RWPE2 (cell line): ENCODE measurements at regions not wholly inside any gene's neighbourhood (a gene's known extent, or its start where the extent isn't known, plus 50 kb on each side); places are given as distances from the start of the nearest gene placed in this dataset.
A peak's percentile ranks its signal among the peaks of the same experiment; 100 is the strongest.

Source experiments
- ATAC-seq: fragments of 200-7000 bp; cut with Tn5 transposase; 3 replicates; pipeline ENCODE4 v1.9.1; 2021; ENCODE audit warnings: low read depth
- DNase-seq: peaks from one replicate; pipeline ENCODE4 v3.0.0-alpha.2; 2020; ENCODE audit warnings: low spot score
- H3K27ac ChIP-seq: fragments of 450-650 bp; 2 replicates; pipeline ENCODE4 v1.5.1; 2017; ENCODE audit warnings: mild to moderate bottlenecking; ENCODE audit not compliant: poor library complexity, severe bottlenecking
- H3K27me3 ChIP-seq: fragments of 250-450 bp; sonication (Bioruptor Pico); 2 replicates; pipeline ENCODE4 v1.5.1; 2021; ENCODE audit warnings: mild to moderate bottlenecking, moderate library complexity; ENCODE audit not compliant: insufficient read depth, poor library complexity, severe bottlenecking
- H3K36me3 ChIP-seq: fragments of 250-450 bp; sonication (Bioruptor Pico); 2 replicates; pipeline ENCODE4 v1.5.1; 2020; ENCODE audit warnings: low read depth, mild to moderate bottlenecking, moderate library complexity
- H3K4me1 ChIP-seq: fragments of 250-450 bp; sonication (Bioruptor Pico); 2 replicates; pipeline ENCODE4 v1.5.1; 2021; ENCODE audit warnings: mild to moderate bottlenecking, moderate library complexity; ENCODE audit not compliant: insufficient read depth, poor library complexity, severe bottlenecking
- H3K4me3 ChIP-seq: fragments of 250-450 bp; sonication (Bioruptor Pico); 2 replicates; pipeline ENCODE4 v1.5.1; 2021; ENCODE audit warnings: mild to moderate bottlenecking, moderate library complexity; ENCODE audit not compliant: severe bottlenecking
- H3K9me3 ChIP-seq: fragments of 250-450 bp; sonication (Bioruptor Pico); 2 replicates; pipeline ENCODE4 v1.5.1; 2021; ENCODE audit warnings: mild to moderate bottlenecking, moderate library complexity; ENCODE audit not compliant: severe bottlenecking
- TF ChIP-seq, protein P1 (sequence below): fragments of 450-650 bp; IDR thresholded peaks from one replicate; pipeline ENCODE4 v1.5.1; 2017; ENCODE audit warnings: mild to moderate bottlenecking, moderate library complexity; ENCODE audit not compliant: poor library complexity, severe bottlenecking

DNA sequence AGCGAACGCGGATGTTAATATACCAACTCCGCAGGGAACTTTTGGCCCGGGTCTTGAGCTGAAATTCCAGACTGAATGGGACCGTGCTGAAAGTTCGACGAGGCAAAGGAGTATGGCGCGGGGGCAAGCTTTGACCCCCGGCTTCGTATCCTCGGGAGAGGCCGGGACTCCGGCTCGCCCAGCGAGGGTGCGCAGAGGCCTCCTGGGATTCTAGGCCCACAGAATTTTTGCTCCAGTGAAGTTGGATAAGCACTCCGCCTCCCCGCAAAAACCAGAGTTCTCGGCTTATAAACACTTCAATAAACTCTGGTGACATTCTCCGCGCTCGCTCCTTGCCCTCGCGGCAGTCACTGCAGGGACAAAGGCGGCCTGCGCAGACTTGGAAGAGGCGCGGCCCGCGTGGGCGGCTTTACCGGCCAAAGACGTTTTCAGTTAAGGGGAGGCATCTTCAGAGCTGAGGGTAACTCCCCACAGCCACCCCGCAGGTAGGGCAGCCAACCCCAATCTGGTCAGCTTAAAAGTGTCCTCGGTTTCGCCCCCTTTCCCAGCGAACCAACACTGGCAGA is 112.6 kb downstream of the KCNRG start:
- TF ChIP-seq, protein P1, sequence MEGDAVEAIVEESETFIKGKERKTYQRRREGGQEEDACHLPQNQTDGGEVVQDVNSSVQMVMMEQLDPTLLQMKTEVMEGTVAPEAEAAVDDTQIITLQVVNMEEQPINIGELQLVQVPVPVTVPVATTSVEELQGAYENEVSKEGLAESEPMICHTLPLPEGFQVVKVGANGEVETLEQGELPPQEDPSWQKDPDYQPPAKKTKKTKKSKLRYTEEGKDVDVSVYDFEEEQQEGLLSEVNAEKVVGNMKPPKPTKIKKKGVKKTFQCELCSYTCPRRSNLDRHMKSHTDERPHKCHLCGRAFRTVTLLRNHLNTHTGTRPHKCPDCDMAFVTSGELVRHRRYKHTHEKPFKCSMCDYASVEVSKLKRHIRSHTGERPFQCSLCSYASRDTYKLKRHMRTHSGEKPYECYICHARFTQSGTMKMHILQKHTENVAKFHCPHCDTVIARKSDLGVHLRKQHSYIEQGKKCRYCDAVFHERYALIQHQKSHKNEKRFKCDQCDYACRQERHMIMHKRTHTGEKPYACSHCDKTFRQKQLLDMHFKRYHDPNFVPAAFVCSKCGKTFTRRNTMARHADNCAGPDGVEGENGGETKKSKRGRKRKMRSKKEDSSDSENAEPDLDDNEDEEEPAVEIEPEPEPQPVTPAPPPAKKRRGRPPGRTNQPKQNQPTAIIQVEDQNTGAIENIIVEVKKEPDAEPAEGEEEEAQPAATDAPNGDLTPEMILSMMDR, result no peak
- Histone ChIP-seq H3K27me3 (peaks cover 41% of the 10 kb centered on the region), H3K4me3 (no peak overlapping the region), H3K36me3 (no peaks in the 10 kb centered on the region), H3K4me1 (peaks cover 7% of the 10 kb centered on the region), H3K9me3 (no peaks in the 10 kb centered on the region), H3K27ac (no peak overlapping the region)
- DNase-seq (no peak), ATAC-seq (no peak)

DNA sequence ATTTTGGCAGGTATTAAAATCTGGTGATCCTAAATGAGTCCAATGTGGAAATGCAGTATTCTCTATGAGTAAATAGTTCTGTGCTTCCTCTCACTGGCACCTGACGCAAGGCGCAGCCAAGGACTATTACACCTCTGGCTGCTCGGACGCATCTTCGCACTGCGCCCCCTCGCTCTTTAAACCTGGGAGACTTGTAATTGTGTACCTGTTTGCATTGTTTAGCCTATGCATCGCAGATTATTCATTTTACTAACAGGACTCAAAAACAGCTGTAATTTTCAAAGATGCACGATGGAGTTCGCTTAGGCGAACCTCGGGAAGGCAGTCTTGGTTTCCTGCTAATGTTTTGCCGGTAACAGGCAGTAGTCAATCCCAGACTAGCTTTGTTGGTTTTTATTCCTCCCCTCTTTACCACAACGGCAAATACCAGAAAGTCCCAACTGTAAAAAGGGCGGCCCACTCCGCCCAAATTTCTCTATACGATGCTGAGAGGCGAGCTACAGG is 113.2 kb downstream of the KCNRG start:
- ATAC-seq (no peak), DNase-seq (no peak)
- Histone ChIP-seq H3K4me3 (no peak overlapping the region), H3K27ac (no peak overlapping the region), H3K9me3 (no peaks in the 10 kb centered on the region), H3K36me3 (no peaks in the 10 kb centered on the region), H3K4me1 (peaks cover 7% of the 10 kb centered on the region), H3K27me3 (peaks cover 43% of the 10 kb centered on the region)
- TF ChIP-seq, protein P1, result no peak

DNA sequence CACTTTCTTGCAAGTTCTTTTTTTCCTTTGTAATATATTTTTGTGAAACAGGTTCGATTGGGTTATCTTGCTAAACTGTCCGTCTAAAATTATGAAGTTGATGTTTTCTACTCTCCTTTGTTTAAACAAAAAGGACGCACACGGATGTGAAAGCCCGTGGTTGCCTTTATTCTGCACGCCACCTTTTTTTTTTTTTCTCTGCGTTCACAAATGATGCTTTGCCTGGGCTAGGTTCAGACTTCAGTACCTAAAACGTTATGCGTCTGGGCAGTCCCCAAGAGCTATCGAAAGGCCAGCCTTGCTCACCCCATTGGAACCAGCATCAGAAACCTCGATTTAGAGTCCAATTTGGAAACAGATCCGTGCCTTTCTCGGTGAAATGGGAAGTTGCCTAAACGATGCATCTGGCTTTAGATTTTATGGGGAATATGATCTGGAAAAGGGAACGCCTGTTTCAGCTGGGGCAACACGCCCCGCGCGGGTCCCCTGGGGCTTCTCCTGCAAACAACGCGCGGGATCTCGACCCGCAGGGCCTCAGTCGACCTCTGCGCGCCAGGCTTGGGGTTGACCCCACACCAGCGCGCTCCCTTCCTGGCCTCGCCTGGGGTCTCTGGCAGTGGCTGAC is 113.9 kb downstream of the KCNRG start:
- DNase-seq (no peak), ATAC-seq (no peak)
- no peak overlapping the region for H3K4me3 ChIP-seq
- peaks cover 43% of the 10 kb centered on the region for H3K27me3 ChIP-seq
- no peaks in the 10 kb centered on the region for H3K9me3 ChIP-seq
- H3K4me1 ChIP-seq, result peaks cover 7% of the 10 kb centered on the region
- TF ChIP-seq, protein P1, result no peak
- no peaks in the 10 kb centered on the region for H3K36me3 ChIP-seq
- no peak overlapping the region for H3K27ac ChIP-seq

DNA sequence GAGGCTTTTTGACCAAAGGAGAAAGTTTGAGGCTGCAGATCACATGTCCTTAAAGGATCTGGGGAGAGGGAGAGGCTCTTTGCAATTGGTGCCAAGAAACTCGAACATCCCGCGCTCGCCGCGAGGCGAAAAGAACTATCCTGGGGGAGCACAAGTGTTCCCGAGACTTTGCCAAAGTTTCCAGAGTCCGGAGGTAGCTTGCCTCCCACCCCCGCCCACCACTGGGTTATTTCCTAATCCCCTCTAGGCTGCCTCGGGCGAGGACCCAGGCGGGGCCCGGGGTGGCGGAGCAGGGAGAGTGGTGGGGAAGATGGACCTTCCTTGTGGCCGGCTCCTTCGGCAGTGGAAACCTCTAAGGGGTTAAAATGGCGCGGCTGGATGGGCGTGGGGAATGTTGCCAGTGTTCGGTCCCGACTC is 114.5 kb downstream of the KCNRG start:
- peaks cover 7% of the 10 kb centered on the region for H3K4me1 ChIP-seq
- no peak for DNase-seq
- no peak; the same call in 2 of the 3 replicates for ATAC-seq
- TF ChIP-seq, protein P1, result no peak
- H3K9me3 ChIP-seq, result no peaks in the 10 kb centered on the region
- H3K27me3 ChIP-seq, result peaks cover 43% of the 10 kb centered on the region
- H3K27ac ChIP-seq, result no peak overlapping the region
- no peaks in the 10 kb centered on the region for H3K36me3 ChIP-seq
- H3K4me3 ChIP-seq, result peak overlapping the region; percentile 24
